Thyroid gland (tissue), 4 donors: ENCODE measurements at regions not wholly inside any gene's neighbourhood (a gene's known extent, or its start where the extent isn't known, plus 50 kb on each side); places are given as distances from the start of the nearest gene placed in this dataset.

Experiments used
- CTCF ChIP-seq, 6 experiments: fragments of 200-600 bp in 3 of 6; fragments of 450-650 bp in 3 of 6; sonication (generic) in 3 of 6; IDR thresholded peaks; one replicate each; pipeline ENCODE4 v1.5.1; 2016 to 2019; ENCODE audit warnings: antibody characterized with exemption in 6 of 6, mild to moderate bottlenecking in 2 of 6, inconsistent platforms in 1 of 6, moderate library complexity in 1 of 6
- POLR2A ChIP-seq, 2 donors: fragments of 450-650 bp; IDR thresholded peaks; one replicate each; pipeline ENCODE4 v1.6.1; 2017; ENCODE audit warnings: antibody characterized with exemption in 2 of 2, mild to moderate bottlenecking in 2 of 2, moderate library complexity in 1 of 2

GRCh38 chr10:33492701-33493345 lies 158.4 kb upstream of the NRP1 start:
- TF ChIP-seq CTCF (IDR thresholded peaks at IDR 0.05), result no peak
- no peak for TF ChIP-seq POLR2A (IDR thresholded peaks at IDR 0.05)
